ENCODE measurements at regions not wholly inside any gene's neighbourhood (a gene's known extent, or its start where the extent isn't known, plus 50 kb on each side); places are given as distances from the start of the nearest gene placed in this dataset.

DNA sequence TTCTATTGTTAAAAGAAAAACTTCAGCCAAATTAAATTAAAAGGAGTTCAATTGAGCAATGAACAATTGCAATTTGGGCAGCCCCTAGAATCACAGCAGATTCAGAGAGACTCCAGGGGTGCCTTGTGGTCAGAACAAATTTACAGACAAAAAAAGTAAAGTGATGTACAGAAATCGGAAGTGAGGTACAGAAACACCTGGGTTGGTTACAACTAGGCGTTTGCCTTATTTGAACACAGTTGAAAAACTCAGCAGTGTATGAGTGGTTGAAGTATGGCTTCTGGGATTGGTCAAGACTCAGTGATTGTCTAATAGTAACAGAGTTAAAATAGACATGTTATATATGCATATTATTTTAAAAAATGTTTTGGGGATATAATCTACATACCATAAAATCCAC is 98.5 kb upstream of the ZSWIM2 start:
- no peak for TF ChIP-seq CTCF (IDR thresholded peaks at IDR 0.05)

- TF ChIP-seq CTCF (IDR thresholded peaks at IDR 0.05), result no peak
These were observed 98.0 kb upstream of the ZSWIM2 start for GRCh38 chr2:186946896-186947467.

DNA sequence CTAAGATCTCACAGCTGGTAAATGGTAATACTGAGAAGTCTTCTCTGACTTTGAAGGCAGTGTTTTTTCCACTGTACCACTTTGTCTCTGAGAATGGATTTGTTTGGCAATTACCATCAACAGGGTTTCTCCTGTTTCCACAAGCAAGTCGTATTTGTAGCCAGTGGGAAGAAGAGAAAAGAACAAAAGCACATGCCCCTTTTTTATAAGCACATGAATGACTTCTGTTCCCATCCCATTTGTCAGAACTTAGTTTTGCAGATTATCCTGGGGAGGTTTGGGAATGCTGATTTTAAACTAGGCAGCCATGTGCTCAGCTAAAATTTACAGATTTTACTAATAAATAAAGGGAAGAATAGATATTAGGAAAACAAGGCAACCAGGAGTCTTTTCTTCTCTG is 92.9 kb upstream of the ZSWIM2 start:
- TF ChIP-seq CTCF (IDR thresholded peaks at IDR 0.05), result no peak

GRCh38 chr2:186940463-186940862 is 91.5 kb upstream of the ZSWIM2 start:
- no peak for TF ChIP-seq CTCF (IDR thresholded peaks at IDR 0.05)

GRCh38 chr2:186934420-186934819 is 85.5 kb upstream of the ZSWIM2 start:
- TF ChIP-seq CTCF (IDR thresholded peaks at IDR 0.05), result no peak

DNA sequence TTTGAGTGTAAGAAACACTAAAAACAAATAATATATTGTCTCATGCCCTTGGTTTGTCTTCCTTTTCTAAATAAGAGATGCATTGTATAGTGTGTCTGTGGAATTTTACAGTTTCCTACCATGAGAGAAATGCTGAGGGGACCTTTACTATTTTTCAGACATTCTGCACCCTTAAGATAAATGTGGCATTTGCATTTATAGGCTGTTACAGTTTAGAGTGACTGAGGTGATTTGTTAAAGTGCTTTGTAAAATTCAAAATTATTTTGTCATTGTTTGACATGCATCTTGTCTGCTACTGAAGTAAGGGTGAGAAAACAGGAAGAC is 78.9 kb upstream of the ZSWIM2 start:
- TF ChIP-seq CTCF (IDR thresholded peaks at IDR 0.05), result no peak

- TF ChIP-seq CTCF (IDR thresholded peaks at IDR 0.05), result no peak
These were observed 78.4 kb upstream of the ZSWIM2 start for GRCh38 chr2:186927185-186927866.

DNA sequence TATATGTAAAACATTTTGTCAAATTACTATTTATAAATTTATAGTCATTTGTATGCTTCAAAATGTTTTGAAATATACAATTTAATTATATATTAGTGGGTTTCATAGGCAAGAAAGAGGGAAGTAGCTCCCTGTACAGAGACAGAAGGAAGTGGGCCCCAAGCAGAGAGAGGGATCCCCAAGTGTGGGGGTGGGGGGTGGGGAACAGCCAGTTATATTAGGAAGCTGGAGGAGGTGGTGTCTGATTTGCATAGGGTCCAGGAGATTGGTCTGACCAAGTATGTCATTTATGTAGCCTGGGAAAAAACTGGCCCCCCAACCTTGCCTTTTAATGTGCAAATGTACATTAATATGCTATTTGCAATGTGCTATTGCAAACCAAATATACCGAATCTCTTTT is 76.5 kb upstream of the ZSWIM2 start:
- no peak for TF ChIP-seq CTCF (IDR thresholded peaks at IDR 0.05)

All from LNCAP (cell line).